Panc1 (cell line): ENCODE measurements at regions not wholly inside any gene's neighbourhood (a gene's known extent, or its start where the extent isn't known, plus 50 kb on each side); places are given as distances from the start of the nearest gene placed in this dataset.

ENCODE experiments used
- POLR2AphosphoS5 ChIP-seq: IDR thresholded peaks from 2 replicates; pipeline ENCODE4 v1.6.1; 2012; ENCODE audit warnings: mild to moderate bottlenecking, low read depth, low read length, moderate library complexity
- SIN3A ChIP-seq: IDR thresholded peaks from 2 replicates; pipeline ENCODE4 v1.6.1; 2012; ENCODE audit warnings: low read depth, mild to moderate bottlenecking, low read length, moderate library complexity, borderline replicate concordance; ENCODE audit not compliant: insufficient read depth
- TCF7L2 ChIP-seq: IDR thresholded peaks from 2 replicates; pipeline ENCODE4 v1.6.1; 2011; ENCODE audit warnings: mild to moderate bottlenecking, low read depth, low read length, inconsistent platforms
- TF ChIP-seq, protein P1 (sequence below): fragments of 450-650 bp; IDR thresholded peaks from 2 replicates; pipeline ENCODE4 v1.5.1; 2017; ENCODE audit warnings: mild to moderate bottlenecking

DNA sequence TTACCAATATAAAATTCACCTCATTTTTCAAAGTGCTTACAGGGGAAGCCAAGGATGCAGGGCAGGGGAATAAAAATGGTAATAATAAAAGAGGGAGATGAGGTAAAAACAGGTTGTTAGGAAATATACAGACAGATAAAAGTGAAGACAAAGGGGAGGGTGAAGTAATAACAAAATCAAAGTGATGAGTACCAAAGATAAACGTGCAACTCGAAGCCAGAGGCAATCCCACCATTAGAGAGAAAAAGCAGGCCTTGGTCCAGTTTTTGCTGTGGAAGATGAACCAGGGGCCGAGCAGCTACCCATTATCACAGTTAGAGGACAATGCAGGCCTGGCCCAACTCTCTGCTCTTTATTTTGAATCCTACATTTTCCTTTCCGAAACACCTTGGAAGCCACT is 99.6 kb upstream of the UPP2 start:
- TF ChIP-seq, protein P1, sequence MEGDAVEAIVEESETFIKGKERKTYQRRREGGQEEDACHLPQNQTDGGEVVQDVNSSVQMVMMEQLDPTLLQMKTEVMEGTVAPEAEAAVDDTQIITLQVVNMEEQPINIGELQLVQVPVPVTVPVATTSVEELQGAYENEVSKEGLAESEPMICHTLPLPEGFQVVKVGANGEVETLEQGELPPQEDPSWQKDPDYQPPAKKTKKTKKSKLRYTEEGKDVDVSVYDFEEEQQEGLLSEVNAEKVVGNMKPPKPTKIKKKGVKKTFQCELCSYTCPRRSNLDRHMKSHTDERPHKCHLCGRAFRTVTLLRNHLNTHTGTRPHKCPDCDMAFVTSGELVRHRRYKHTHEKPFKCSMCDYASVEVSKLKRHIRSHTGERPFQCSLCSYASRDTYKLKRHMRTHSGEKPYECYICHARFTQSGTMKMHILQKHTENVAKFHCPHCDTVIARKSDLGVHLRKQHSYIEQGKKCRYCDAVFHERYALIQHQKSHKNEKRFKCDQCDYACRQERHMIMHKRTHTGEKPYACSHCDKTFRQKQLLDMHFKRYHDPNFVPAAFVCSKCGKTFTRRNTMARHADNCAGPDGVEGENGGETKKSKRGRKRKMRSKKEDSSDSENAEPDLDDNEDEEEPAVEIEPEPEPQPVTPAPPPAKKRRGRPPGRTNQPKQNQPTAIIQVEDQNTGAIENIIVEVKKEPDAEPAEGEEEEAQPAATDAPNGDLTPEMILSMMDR, result no peak
- no peak for TF ChIP-seq SIN3A
- no peak for TF ChIP-seq POLR2AphosphoS5
- TF ChIP-seq TCF7L2, result no peak
